HG02885 (cell line): ENCODE measurements at regions not wholly inside any gene's neighbourhood (a gene's known extent, or its start where the extent isn't known, plus 50 kb on each side); places are given as distances from the start of the nearest gene placed in this dataset.

Experiments used
- ATAC-seq: cut with Tn5 transposase; IDR thresholded peaks from one replicate; pipeline ENCODE4 v1.9.1; 2021; ENCODE audit warnings: mild to moderate bottlenecking; ENCODE audit not compliant: unreplicated experiment, poor library complexity

GRCh38 chr10:61356354-61356753 lies 96.8 kb downstream of the TMEM26 start:
- no peak for ATAC-seq

DNA sequence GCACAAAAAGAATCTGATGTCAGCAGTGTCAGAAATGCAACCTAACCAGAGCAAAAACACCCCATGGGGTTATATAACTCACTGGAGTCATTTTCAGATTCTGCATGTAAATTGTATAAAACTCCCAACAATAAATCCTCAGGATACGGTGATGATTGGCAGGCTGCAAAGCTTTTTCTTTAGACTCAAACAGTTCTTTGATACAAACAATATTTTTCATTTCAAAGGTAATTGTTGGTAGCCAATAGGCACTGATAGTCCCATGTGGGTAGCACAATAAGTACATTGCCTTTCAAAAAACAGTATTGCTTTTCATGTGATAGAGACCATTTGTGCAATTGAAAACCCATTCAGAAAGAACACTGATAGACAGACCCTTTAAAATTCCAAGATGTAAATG lies 98.0 kb downstream of the TMEM26 start:
- ATAC-seq: no peak

DNA sequence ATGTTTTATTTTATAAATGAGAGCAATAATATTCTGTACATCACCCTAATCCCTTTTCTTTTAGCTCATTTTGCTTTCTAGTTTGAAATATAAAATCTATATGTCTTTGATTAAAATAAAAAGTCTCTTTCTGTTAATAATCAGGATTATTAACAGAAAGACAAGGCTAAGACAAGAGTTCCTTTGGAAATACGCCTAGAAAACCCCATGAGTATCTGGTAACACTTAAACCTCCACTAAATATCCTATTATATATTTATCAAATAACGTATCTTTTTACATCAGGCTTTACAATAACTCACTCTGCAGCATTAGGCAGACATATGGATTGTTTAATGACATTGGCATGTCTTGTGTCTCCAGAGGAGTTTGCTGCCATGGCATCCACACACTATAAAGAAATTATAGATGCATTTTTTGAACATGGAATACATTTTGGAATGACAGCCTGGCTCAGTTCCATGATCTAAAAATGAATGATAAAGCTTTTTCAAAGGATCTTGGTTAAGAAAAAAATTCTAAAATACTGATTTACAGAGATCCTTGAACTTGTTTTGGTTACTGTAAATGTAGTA lies 98.7 kb downstream of the TMEM26 start:
- no peak for ATAC-seq

GRCh38 chr10:61350794-61351193 lies 102.4 kb downstream of the TMEM26 start:
- no peak for ATAC-seq

DNA sequence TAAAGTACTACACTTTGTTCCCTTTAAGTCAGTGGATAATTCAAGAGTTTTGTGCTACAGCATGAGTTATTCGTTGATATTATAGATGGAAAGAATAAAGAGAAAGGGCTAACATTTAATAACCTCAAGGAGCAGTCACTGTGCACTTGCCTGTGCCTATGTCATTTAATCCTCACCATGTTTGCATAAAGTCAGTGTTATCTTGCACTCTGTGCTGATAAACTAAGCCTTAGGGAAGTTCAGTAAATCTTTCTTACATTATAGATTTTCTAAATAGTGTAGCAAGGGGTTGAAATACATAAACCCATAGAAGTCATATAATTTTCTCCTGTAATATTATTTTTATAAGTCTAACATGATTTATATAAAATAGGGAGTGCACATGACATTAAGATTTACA lies 103.1 kb downstream of the TMEM26 start:
- ATAC-seq: no peak

- ATAC-seq: no peak
These were observed 106.3 kb downstream of the TMEM26 start for GRCh38 chr10:61346796-61347413.

GRCh38 chr10:61343796-61344195 lies 109.4 kb downstream of the TMEM26 start:
- ATAC-seq: no peak

DNA sequence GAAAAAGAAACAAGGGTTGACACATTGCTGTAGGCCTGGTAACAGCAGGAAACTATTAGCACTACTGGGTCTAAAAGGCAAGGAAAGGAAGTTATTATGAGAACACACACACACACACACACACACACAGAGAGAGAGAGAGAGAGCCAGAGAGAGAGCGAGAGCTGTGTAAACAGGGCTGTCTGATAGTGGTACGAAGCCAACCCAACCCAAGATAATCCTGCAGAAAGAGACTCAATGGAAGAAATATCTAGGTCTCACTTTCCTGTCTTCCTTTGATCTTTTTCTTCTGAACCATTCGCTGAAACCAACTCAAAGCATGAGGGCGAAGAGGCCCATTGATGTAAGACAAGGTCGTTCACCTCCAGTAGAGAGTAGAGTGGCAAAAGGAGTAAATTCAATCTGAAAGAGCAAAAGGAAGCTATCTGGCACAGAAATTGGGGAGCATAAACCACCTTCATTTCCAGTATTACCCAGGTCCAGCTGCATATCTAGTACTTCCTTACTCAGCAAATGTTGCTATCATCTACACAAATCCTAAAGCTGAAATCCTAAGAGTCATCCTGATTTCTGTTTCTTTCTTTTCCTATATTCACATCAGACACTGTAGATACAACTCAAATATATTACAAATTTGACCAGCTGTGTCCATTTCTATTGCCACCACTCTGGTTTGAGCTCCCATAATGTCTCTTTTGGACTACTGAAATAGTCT lies 110.2 kb downstream of the TMEM26 start:
- ATAC-seq: no peak

GRCh38 chr10:61341008-61341407 lies 112.2 kb downstream of the TMEM26 start:
- no peak for ATAC-seq

DNA sequence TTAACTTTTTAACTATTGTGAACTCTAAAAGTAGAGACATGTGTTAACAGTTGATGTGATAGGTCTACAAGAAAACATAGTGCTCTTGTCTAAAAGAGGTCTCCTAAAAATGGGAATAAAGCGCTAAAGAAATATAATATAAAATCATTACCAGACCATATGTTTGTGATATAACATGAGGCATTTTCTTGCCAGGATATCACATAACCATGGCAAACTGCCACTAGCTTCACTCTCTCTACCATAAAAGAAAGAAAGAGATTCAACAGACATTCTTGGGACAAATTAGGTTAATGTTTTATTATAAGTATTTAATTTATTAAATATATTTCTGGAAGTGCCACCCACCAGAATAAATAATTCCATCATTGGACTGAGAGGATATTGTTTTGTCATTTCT lies 115.0 kb downstream of the TMEM26 start:
- ATAC-seq: no peak

DNA sequence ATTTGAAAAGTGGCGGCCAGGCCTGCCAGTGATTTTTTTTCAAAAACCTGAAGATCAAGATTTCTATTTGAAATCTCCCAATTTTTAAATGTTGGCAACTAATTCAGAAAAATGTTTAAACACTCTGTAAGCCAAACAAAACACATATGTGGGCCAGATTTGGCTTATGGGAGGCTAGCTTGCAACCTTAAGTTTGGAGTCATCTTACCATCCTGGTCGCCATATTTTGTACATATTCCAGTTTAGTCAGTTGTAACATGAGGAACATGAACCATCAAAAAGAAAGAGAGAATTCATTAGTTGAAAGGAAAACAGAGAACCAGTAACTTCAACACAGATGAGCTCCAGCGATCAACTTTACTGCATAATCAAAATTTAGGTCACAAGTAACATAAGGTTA lies 115.4 kb downstream of the TMEM26 start:
- ATAC-seq: no peak

DNA sequence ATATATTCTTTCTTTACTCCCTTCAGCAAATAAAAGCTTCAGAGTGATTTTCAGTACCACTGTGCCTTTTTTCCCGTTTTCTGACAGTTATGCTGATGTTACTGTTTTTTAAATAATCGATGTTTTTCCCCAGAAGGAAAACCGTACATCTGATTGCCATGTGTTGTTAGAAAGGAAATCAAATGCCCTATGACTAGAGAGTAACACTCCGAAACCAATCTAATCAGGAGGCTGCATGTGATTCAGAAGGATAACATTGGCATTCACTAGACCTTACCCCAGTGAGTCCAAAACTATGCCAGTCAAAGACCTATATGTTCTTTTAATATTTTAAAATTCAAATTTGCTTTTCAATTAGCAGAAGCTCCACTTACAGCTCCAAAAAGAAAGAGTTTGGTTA lies 116.3 kb downstream of the TMEM26 start:
- ATAC-seq: no peak

DNA sequence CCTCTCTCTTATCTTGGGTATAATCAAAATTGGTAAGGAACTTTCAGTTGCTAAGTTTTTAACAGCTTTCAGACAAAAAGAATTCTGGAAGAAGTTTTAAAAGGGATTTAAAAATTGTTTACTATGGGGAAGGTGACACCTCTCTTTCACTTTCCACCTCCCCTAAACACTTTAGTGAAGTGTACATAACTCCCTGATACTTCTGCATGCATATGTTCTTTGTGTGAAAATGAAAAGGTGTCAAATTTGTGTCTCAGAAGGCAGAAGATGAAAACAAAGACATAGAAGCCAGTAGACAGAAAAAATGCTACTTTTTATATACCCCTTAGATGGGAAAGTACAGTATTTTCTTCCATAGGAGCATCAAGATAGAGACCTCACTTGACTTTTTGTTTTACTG lies 117.8 kb downstream of the TMEM26 start:
- ATAC-seq: no peak

DNA sequence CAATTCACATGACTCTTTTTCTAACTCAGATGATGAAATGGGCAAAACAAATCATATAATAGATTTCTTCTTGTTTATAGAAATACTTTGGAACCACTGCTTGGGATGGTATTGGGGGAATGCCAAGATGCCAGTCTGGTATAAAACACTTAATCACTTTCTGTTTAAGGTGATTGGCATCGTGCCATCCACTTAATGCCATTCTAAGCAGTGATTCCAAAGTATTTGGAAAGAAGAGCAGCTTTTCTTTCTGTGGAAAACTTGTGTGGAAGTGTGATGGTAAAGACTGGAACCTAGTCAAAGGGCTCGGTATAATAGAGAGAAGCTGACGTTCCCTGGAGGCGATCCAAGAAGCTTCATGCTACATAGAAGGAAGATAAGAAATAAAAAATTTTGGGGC lies 120.6 kb downstream of the TMEM26 start:
- ATAC-seq: no peak

DNA sequence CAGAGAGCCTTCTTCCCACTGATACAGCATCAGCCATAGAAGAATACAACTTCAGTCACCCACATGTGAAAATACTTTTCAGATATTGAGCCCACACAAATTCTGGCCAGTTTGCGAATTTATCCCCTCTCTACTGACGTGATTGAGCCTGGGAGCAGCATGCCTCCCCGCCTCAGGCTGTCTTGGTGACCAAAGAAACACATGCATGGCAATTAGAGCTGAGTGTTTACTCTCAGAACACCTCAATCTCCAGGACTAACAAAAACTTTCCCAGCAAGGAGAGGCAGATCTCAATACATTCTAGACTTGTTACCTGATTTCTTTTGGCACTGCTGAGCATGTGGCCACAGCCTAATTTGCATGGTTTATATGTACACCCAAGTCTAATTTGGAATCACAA lies 122.5 kb downstream of the TMEM26 start:
- ATAC-seq: no peak

- peak; percentile 74 for ATAC-seq
These were observed 123.3 kb downstream of the TMEM26 start for GRCh38 chr10:61329854-61330253.

DNA sequence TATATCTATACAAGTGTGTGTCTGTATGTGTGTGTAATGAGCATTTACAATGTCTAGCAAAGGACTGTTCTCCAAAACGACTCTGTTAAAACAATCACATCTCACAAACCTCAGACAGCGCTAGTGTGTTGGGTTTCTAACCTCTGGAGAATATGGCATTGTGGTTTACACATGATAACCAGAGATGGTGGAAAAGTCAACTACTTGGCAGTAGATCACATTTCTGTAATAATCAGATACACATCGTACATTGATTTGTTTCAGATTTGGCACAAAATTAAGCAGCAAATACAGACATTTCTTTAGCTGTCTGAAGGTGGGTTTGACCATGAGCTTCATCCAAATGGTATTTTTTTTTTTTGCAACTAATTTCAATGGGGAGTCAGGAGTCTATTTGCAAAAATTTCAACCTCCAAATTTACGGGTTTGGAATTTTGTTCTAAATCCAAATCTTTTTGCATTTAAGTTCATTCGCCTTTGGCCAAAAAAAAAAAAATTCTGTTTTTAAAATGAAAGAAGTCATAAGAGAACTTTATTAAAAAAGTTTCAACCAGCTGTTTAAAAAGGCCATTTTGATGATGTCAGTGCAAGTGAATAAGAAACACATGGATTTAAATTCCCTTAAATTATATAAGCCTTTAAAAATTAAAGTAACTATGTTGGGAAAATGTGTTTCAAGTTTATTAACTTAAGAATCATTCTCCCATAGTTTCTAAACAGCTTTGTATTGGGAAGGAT lies 127.8 kb downstream of the TMEM26 start:
- no peak for ATAC-seq

DNA sequence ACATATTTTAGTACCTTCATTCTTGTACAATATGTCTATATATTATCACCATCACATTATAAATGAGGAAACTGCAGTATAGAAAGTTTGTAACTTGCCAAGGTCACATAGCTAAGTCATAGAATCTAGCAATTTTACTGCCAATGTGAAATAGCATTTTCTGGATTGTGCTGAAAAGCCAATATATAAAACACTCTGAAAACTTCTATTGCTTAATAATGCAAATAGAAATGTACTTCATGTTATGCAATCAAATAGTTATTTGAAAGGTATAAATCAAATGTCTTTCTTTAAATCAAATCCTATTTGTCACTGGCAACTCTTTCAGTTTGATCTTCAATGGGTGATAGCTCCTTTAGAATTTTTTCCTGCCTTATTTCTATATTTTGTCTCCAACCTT lies 129.5 kb downstream of the TMEM26 start:
- no peak for ATAC-seq

GRCh38 chr10:61321041-61321857 lies 131.9 kb downstream of the TMEM26 start:
- no peak for ATAC-seq

GRCh38 chr10:61320257-61320587 lies 133.0 kb downstream of the TMEM26 start:
- no peak for ATAC-seq
